ENCODE measurements at regions not wholly inside any gene's neighbourhood (a gene's known extent, or its start where the extent isn't known, plus 50 kb on each side); places are given as distances from the start of the nearest gene placed in this dataset.

GRCh38 chr7:1288390-1288995 lies 55.8 kb downstream of the UNCX start:
- no peak for TF ChIP-seq CTCF (IDR thresholded peaks at IDR 0.05 in 4 of 5, conservative IDR thresholded peaks at IDR 0.05 in 1 of 5)
- TF ChIP-seq POLR2A (IDR thresholded peaks at IDR 0.05), result no peak

Measured in gastrocnemius medialis (tissue), 4 donors.